Pons (tissue), 1 donor: ENCODE measurements at regions not wholly inside any gene's neighbourhood (a gene's known extent, or its start where the extent isn't known, plus 50 kb on each side); places are given as distances from the start of the nearest gene placed in this dataset.

ENCODE experiments used
- DNase-seq: peaks from one replicate; pipeline ENCODE4 v3.0.0-alpha.2; 2016; ENCODE audit warnings: low spot score

DNA sequence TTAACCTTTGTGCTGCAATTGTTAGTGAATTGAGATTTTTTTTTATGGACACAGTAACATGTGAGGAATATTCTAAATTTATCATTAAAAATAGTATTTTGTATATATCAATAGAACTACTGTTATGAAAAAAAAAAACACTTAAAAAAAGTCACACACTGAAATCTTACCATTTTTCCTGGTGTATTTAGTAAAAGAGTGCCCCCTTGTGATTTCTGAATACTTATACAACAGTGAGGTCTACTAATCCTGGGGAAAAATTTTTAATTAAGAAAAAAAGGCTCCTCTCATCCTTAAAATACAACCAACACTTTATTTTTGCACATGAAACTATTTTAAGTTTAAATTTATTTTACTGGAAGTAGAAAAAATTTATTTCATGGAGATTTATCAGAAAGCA lies 56.4 kb upstream of the SPOCK3 start:
- DNase-seq: peak; percentile 74

GRCh38 chr4:167308876-167309275 lies 74.6 kb upstream of the SPOCK3 start:
- DNase-seq: no peak

DNA sequence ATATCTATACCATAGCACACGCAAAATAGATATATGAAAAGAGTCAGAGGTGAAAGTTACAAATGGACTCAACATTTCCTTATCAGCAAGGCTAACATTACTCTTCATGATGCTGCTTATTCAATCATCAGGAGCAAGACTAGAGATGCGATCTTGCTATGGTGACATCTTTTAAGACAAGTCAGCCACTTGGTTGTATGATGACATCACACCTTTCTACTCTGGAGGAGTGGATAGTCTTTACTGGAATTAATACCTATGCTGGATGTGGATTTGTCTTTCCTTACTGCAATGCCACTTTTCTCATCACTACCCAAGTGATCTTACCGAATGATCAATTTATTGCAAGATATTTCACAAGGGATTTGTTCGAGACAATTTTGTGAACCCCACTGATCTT lies 87.0 kb upstream of the SPOCK3 start:
- no peak for DNase-seq

DNA sequence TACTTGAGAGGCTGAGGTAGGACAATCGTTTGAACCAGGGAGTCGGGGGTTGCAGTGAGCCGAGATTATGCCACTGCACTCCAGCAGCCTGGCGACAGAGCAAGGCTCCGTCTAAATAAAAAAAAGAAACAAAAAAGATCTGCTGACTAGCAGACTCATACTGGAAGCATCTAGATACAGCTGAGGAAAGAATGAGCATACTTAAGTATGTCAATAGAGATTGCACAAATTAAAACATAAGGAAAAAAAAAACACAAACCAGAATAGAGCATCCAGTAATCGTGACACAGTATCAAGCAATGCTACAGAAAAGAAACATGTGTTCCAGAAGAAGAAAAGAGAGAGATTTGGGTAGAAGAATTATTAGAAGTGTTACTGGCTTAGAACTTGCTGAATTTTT lies 105.5 kb upstream of the SPOCK3 start:
- DNase-seq: no peak

DNA sequence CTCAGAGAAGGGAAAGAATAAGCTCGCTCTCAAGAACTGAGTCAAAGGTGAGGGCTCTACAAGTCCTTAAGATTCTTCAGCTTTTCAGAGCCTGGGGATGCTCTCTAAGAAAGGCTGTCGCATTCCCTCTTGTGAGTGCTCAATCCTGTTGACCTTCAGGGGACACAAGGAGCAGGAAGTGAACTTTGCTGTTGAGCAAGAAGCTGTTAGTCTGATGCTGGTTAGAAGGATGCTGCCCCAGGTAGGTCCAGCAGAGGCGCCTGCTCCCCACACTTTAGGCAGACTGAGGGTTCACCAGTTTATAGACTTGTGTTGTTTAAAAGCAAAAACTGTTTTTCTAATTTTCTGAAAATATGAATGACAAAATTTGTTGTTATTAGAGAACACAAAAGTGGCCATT lies 125.4 kb upstream of the SPOCK3 start:
- no peak for DNase-seq

- DNase-seq: no peak
Observed at GRCh38 chr4:167379076-167379835, 145.0 kb upstream of the SPOCK3 start.

DNA sequence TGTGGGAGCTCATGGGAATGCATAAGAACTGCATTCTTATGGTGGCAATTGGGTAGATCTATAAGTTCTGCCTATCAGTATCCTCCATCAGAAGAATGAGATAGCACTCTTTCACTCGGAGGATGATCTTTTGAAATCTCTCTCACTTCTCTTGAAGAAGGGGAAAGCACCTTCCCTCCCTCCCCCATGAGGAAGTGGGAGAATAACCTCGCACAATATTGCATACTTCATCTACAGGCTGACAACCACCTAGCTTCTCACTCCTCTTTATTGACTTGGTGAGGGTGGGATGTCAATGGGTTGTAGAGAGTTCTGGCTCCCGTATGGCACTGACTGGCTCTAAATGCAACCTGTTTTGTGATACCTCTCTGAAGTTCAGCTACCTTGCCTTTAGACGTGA lies 146.7 kb upstream of the SPOCK3 start:
- DNase-seq: no peak

DNA sequence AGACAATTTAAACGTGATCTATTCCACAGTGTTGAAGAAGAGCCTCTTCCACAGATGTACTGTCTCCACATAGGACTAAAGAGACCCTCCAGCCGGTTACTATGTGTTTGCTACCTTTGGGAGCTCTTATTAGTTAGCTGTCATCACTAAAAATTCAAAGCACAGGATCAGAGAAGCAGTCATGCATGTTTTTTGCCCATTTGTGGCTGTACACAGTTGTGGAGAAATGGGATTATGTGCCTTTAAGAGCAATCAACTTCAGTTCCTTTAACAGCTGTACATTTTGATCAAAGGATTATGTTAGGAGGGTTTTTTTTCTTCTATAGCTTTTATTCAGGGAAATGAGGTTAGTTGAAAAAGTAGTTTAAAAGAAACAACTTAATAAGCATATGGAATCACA lies 149.0 kb upstream of the SPOCK3 start:
- no peak for DNase-seq

- DNase-seq: no peak
Observed at GRCh38 chr4:167397586-167397985, 163.3 kb upstream of the SPOCK3 start.

DNA sequence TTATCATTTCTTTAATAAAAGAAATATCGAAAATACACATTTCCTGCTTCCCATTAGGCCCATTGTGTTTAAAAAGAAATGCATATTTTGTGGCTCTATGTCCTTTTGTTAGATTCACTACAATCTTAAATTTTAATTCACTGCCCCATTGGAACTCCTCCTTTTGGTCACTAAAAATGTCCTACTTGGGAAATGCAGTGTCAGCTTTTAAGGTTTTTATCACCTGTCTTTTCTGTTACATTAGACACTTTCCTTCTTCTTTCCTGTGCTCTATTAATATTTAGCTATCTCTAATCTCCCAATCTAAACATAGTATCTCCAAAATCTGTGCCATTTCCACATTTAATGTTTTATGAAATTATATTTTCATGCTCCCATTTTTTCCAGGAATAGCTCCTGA lies 164.9 kb upstream of the SPOCK3 start:
- no peak for DNase-seq

- DNase-seq: no peak
Observed at GRCh38 chr4:167406181-167406580, 171.9 kb upstream of the SPOCK3 start.

DNA sequence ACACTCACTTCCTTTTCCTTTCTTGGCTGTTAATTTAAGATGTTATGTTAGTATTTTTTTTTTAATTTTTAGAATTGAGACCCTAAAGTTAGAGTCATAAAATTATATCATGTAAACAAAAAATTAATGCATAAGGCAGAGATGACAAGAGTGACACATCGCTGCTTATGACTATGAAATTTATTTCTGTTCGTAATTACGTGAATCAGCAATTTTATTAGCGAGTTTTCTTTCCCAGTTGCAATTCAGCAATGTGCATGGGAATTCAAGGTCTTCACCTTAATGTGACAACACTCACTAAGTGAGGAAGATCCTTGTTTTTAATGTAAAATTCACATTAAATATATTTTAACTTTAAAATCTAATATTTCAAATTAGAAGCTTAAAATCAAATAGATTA lies 181.2 kb upstream of the SPOCK3 start:
- no peak for DNase-seq

DNA sequence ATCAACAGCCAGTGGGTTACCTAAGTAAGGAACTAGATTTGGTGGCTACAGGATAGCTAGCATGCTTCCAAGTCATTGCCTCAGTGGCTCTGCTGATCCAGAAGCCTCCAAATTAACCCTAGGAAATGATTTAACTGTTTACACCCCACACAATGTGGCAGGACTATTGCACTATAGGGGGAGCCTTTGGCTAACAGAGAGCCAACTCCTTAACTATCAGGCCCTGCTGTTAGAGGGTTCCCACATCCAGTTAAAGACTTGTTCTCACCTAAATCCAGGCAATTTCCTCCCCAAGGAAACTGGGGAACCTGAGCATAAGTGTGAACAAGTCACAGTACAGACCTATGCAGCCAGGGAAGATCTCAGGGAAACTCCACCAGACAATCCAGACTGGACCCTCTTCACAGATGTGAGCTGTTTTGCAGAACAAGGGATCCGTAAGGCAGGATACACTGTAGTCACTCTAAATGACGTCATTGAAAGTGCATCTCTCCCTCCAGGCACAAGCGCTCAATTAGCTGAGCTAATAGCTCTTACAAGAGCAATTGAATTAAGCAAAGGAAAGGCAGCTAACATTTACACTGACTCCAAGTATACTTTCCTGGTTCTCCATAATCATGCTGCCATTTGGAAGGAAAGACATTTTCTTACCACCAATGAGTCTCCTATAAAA lies 185.3 kb upstream of the SPOCK3 start:
- DNase-seq: no peak

- no peak for DNase-seq
Observed at GRCh38 chr4:167421201-167421600, 186.9 kb upstream of the SPOCK3 start.

DNA sequence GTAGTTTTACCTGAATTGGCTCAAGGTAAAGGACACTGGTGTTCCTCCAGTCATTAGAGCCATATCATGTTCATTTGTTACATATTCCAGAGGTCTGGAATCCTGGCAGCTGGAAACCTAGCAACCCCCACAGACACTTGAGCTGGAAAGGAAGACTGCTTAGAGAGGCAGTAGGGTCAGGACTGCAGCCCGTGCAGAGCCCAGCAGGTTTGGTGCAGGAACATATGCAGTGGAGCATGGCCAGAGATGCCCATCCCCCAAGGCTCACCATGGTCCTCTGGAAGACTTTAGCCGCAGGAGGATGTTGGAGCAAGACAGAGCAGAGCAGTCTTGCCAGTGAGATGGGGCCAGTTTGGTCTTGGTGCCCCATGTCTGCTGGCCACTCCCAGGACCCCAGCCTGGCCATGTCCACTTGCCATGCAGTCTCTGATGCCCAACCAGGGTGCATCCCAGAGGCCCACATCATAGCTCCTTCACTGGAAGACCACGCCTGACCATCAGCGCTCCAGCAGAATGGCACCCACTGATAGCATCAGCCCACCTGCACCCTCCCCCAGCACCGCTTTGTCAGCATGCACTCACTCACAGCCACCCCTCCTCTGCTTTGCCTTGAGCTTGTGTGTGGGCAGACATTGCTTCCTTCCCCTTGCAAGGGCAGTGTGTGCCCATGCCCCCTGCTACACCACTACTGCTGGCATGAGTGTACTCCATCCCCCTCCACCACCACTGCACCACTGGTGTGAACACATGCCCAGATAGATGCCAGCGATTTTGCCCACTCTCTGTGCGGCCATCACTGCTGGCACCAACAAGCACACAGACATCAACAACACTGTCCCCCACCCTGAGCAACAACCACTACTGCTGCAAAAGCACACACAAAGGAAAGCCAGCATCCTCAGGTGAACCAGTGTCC lies 190.3 kb upstream of the SPOCK3 start:
- DNase-seq: no peak

- DNase-seq: no peak
Observed at GRCh38 chr4:167428156-167428555, 193.9 kb upstream of the SPOCK3 start.

GRCh38 chr4:167431371-167431770 lies 197.1 kb upstream of the SPOCK3 start:
- DNase-seq: no peak

- DNase-seq: no peak
Observed at GRCh38 chr4:167435786-167436185, 201.5 kb upstream of the SPOCK3 start.

GRCh38 chr4:167443841-167444240 lies 209.5 kb upstream of the SPOCK3 start:
- no peak for DNase-seq

- no peak for DNase-seq
Observed at GRCh38 chr4:167452922-167453430, 218.7 kb upstream of the SPOCK3 start.

DNA sequence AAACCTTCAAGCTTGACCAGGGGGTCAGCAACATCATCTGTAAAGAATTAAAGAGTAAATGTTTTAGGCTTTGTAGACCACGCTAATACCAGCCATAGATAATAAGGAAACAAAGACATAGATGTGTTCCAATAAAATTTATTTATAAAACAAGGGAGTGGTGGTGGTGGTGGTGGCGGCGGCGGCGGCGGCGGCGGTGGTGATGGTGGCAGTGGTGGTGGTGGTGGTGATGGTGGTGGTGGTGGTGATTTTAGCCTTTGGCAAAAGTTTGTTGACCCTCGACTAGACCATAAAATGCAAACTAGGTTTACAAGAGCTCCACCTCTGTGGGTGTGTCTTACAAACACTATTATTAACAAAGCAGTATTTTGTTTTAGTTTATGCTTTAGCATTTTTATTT lies 222.3 kb upstream of the SPOCK3 start:
- DNase-seq: no peak

DNA sequence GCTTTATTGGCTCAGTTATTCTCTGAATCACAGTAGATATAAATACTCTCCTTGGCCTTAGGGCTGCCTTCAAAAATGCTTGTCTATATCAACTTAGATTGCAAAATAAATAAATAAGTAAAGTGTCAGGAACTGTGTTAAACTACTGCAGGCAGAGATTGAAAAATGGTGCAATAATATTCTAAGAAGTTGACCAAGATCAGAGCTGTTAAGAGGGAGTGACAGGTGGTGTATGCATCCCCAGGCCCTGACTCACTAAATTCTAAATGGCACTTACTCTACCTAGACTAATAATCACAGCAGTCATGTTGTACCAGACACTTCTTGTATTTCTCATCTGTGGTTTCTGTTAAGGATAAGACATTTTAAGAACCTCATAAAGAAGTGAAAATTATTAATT lies 235.1 kb upstream of the SPOCK3 start:
- no peak for DNase-seq

- no peak for DNase-seq
Observed at GRCh38 chr4:167475951-167476350, 241.7 kb upstream of the SPOCK3 start.
